Stimulated activated CD4-positive, alpha-beta T cell treated with anti-CD3 and anti-CD28 coated beads, Interleukin-15, amount 100 ng/mL, for 24 hours (primary cell): ENCODE measurements at regions not wholly inside any gene's neighbourhood (a gene's known extent, or its start where the extent isn't known, plus 50 kb on each side); places are given as distances from the start of the nearest gene placed in this dataset.

Experiments used
- DNase-seq: peaks from one replicate; pipeline ENCODE4 v3.0.0-alpha.2; 2020

- DNase-seq, result no peak
Measured at GRCh38 chr10:113261161-113261560, 291.7 kb upstream of the HABP2 start.

- no peak for DNase-seq
Measured at GRCh38 chr10:113261611-113262091, 291.2 kb upstream of the HABP2 start.

DNA sequence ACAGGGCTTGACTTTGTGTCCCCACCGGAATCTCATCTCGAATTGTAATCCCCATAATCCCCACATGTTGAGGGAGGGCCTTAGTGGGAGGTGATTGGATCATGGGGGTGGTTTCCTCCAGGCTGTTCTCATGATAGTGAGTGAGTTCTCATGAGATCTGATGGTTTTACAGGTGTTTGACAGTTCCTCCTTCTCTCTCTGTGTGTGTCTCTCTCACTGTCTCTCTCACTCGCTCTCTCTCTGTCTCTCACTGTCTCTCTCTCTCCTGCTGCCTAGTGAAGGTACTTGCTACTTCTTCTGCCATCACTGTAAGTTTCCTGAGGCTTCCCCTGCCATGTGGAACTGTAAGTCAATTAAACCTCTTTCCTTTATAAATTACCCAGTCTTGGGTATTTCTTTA lies 289.8 kb upstream of the HABP2 start:
- DNase-seq, result no peak

GRCh38 chr10:113264333-113265131 lies 288.3 kb upstream of the HABP2 start:
- DNase-seq, result no peak

- DNase-seq, result no peak
Measured at GRCh38 chr10:113266147-113266546, 286.7 kb upstream of the HABP2 start.

GRCh38 chr10:113267619-113268562 lies 285.0 kb upstream of the HABP2 start:
- no peak for DNase-seq

DNA sequence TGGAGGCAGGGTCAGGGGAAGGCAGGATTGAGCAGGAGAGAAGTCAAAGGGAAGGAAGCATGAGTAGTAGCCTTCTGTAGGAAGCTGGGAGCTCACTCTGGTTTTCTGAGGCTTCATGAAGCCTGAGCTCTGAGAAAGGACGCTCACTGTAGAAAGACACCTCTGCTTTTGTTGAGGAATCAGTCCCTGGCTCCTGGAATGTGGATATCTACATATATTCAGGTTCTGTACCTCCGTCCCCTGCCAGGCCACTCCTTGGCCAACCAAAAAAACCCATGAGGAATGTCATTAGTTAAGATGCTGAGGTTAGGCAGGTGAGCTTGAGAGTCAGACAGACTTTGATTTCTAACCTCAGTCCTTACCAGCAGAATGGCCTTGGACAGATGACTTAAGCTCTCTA lies 283.5 kb upstream of the HABP2 start:
- DNase-seq, result no peak

- no peak for DNase-seq
Measured at GRCh38 chr10:113272511-113272910, 280.3 kb upstream of the HABP2 start.

GRCh38 chr10:113273181-113274163 lies 279.4 kb upstream of the HABP2 start:
- no peak for DNase-seq

- DNase-seq, result no peak
Measured at GRCh38 chr10:113274176-113274829, 278.6 kb upstream of the HABP2 start.

DNA sequence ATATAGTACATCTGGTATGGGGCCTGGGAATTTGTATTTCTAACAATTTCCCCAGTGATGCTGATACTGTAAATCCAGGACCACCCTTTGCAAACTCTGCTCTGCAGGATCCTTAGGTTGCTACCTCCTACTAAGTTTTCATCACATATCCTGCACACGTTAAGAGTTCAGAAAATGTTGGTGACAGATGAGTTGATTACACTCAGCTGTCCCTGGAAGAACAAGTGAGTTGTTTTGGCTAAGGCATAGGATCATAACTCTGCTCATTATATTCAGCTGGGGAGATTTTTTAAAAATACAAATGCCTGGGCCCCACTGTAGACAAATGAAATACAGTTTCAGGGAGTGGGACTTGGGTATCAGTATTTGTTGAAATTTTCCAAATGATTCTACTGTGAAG lies 274.6 kb upstream of the HABP2 start:
- DNase-seq, result no peak

- DNase-seq, result no peak
Measured at GRCh38 chr10:113278664-113279063, 274.2 kb upstream of the HABP2 start.

- no peak for DNase-seq
Measured at GRCh38 chr10:113279262-113279661, 273.6 kb upstream of the HABP2 start.

GRCh38 chr10:113282564-113282963 lies 270.3 kb upstream of the HABP2 start:
- no peak for DNase-seq

GRCh38 chr10:113283189-113283588 lies 269.7 kb upstream of the HABP2 start:
- DNase-seq, result no peak

DNA sequence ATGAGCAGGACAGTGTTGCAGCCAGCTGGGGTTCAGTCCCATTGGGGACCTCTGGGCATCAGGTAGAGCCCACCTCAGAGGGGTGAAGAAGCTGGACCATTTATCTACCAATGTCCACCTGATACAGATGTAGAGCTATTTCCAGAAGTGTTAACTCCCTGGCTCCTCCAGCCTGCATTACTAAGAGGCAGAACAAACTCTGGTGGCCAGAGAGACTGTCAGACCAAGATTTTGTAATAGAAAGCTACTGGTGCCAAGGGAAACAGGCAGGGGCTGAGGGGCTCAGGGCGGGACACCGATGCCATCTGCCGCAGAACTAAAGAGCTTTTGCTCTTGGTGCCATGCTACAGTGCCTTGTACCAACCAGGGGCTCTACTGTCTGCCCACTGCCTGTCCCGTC lies 268.2 kb upstream of the HABP2 start:
- DNase-seq, result no peak

DNA sequence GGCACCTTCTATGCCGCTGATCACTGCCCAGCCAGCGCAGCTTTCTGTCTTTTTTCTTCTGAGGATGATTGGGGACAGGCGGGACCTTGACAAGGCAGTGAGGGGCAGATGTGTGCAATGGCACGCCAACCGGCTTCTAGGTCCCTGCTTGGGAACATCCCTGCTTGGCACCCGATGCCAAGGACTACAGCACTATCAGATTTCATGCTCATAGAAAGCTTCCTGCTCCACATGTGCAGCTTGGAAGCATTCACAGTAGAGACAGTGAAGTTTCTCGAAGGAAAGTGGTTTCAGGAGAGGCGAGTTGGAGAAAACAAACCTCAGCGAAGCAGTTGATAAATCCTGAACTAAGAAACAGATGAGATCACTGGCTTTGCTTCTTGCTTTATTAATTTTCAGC lies 267.5 kb upstream of the HABP2 start:
- DNase-seq, result no peak

DNA sequence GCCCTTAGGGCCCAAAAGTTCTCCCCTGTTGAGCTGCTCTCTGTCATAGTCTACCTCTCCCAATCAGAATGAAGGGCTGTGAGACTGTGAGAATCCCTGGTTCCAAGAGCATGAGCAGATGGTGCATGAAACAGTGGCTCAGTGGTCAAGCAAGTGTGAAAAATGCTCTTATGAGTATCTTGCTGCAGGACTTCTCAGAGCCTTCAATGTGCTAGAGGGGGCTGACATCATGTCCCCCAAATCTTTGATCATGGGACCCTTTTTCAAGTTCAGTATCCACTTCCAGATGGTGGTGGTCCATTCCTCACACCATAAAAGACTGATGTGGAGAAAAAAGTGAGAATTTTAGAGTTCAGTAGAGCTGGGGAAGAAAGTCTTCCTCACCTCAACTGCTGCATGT lies 265.3 kb upstream of the HABP2 start:
- DNase-seq, result no peak

DNA sequence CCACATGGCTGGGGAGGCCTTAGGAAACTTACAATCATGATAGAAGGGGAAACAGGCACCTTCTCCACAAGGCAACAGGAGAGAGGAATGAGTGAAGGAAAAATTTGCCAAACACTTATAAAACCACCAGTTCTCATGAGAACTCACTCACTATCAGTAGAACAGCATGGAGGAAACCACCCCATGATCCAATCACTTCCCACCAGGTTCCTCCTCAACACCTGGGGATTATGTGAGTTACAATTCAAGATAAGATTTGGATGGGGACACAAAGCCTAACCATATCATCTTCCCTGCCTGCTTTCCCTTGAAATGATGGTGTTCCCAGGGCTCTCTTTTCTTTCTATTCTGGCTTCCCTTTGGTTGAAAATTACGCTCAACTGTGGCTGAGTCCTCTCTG lies 262.7 kb upstream of the HABP2 start:
- no peak for DNase-seq

DNA sequence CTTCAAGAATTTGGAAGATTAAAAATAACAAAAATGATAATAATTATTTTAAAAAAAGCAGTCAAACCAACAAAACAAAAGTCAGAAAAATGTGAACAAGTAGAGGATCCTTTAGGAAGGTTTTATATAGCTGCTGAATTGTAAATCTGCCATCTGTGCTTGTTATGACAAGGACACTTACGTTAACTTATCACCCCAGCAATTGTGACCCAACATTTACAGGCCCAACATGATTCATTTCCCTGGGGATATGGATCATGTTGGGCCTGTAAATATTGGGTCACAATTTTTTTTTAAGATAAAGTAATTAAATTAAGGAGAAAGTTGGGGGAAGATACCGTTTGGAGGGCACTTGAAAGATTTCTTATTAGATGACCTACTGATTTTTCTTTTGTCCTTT lies 261.4 kb upstream of the HABP2 start:
- DNase-seq, result no peak

- DNase-seq, result no peak
Measured at GRCh38 chr10:113292086-113292485, 260.8 kb upstream of the HABP2 start.

GRCh38 chr10:113292743-113293142 lies 260.1 kb upstream of the HABP2 start:
- no peak for DNase-seq
